SJSA1 (cell line): ENCODE measurements at regions not wholly inside any gene's neighbourhood (a gene's known extent, or its start where the extent isn't known, plus 50 kb on each side); places are given as distances from the start of the nearest gene placed in this dataset.

Experiments
- DNase-seq, 2 experiments: peaks; one replicate each; pipeline ENCODE4 v3.0.0-alpha.2; 2015 to 2020; ENCODE audit warnings: low spot score in 2 of 2, low read depth in 1 of 2
- H3K27ac ChIP-seq: fragments of 250-450 bp; sonication (Bioruptor Pico); 2 replicates; pipeline ENCODE4 v1.5.1; 2020; ENCODE audit warnings: mild to moderate bottlenecking, moderate library complexity
- H3K27me3 ChIP-seq: fragments of 250-450 bp; sonication (Bioruptor Pico); replicated peaks from 2 replicates; pipeline ENCODE4 v1.5.1; 2020; ENCODE audit warnings: mild to moderate bottlenecking, moderate library complexity
- H3K36me3 ChIP-seq: fragments of 250-450 bp; sonication (Bioruptor Pico); 2 replicates; pipeline ENCODE4 v1.5.1; 2020; ENCODE audit warnings: mild to moderate bottlenecking
- H3K4me1 ChIP-seq: fragments of 250-450 bp; sonication (Bioruptor Pico); replicated peaks from 2 replicates; pipeline ENCODE4 v1.6.1; 2021; ENCODE audit warnings: mild to moderate bottlenecking
- H3K4me3 ChIP-seq: fragments of 250-450 bp; sonication (Bioruptor Pico); 2 replicates; pipeline ENCODE4 v1.5.1; 2020; ENCODE audit warnings: mild to moderate bottlenecking
- H3K9me3 ChIP-seq: fragments of 250-450 bp; sonication (Bioruptor Pico); replicated peaks from 2 replicates; pipeline ENCODE4 v1.5.1; 2020; ENCODE audit warnings: mild to moderate bottlenecking

DNA sequence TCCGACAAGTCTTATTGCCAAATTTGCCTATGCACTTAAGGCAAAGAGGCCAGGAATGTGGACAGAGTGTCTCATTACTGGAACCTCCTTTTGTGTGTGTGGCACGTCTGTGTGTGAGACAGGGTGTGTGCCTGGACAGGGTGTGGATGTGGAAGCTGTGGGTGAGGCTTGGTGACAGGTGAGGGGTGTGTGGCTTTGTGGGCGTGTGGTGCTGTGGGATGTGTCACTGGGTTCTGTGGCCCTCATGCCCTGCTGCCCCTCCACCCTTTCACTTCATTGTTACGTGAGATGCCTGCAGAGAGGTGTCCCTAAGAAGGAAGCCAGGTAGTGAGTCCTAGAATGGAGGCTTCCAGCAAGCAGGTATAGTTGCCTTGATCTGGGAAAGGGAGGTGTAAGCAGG, 244.0 kb upstream of the CHRNA7 start:
- no peak for DNase-seq
- Histone ChIP-seq H3K4me3 (no peak overlapping the region), H3K36me3 (no peaks in the 10 kb centered on the region), H3K4me1 (no peaks in the 10 kb centered on the region), H3K27ac (no peak overlapping the region), H3K9me3 (no peaks in the 10 kb centered on the region), H3K27me3 (peaks cover 4% of the 10 kb centered on the region; the same call in 1 of the 2 replicates)

DNA sequence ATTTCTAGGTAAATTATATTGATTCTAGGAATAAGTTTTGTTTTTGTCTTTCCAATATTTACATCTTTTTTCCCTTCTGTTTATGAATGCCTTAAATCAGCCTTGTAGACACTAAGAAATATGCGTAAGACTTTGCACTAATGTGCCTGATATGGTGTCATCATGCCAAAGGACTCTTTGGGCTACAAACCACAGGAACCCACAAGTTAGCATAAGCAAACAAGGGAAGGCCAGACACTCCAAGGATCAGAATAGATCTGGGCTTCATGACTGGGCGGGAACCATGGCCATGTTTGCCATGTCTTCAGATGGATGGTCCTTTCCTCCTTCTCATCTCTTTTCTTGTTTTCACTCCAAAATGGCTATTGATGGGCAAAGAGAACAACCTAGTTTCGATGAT, 242.2 kb upstream of the CHRNA7 start:
- no peak overlapping the region for H3K4me3 ChIP-seq
- H3K27ac ChIP-seq, result no peak overlapping the region
- H3K36me3 ChIP-seq, result no peaks in the 10 kb centered on the region
- no peaks in the 10 kb centered on the region for H3K9me3 ChIP-seq
- peaks cover 4% of the 10 kb centered on the region; the same call in 1 of the 2 replicates for H3K27me3 ChIP-seq
- DNase-seq, result no peak
- no peaks in the 10 kb centered on the region for H3K4me1 ChIP-seq

DNA sequence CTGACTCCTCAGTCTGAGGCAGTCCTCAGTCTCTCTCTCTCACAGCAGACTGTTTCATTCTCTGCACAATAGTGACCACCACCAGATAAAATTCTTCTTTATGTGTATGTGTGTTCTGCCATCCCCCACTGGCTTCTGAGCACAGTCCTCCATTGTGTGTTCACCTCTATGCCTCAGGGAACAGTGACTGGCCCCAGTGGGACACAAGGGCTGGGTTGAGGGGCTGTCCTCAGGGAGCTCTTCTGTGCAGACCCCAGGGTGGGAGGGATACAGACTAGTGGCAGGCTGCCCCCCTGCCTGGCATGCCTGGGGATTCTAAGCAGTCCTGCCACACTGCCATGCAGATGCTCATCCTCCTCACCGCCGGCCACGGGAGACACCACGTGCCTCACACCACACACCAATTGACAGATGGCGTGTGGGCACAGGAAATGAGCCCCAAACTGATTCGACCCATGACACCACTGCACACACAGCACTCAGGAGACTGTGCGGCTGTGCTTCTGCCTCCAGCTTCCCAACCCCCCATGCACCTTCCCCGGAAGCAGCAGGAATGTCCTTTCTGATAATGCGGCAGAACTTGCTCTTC, 237.6 kb upstream of the CHRNA7 start:
- H3K27me3 ChIP-seq, result 0 out of 2 replicates have a peak, but pooled peaks cover 2% of the 10 kb centered on the region
- DNase-seq, result no peak
- no peak overlapping the region for H3K4me3 ChIP-seq
- H3K4me1 ChIP-seq, result no peaks in the 10 kb centered on the region
- no peaks in the 10 kb centered on the region for H3K9me3 ChIP-seq
- no peaks in the 10 kb centered on the region for H3K36me3 ChIP-seq
- H3K27ac ChIP-seq, result no peak overlapping the region

DNA sequence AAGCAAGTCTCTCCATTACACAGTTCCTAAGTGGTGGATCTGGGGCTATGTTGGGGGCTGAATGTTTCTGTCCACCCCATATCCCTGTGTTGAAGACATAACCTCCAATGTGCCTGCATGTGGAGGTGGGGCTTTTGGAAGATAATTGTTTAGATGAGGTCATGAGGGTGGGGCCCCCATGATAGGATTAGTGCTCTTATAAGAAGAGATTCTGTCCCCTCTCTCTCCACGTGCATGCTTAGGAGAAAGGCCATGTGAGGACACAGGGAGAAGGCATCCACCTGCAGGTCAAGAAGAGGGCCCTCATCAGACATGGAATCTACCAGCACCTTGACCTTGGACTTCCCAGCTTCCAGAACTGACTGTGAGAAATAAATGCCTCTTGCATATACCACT, 231.0 kb upstream of the CHRNA7 start:
- no peak for DNase-seq
- Histone ChIP-seq H3K9me3 (no peaks in the 10 kb centered on the region), H3K27ac (no peak overlapping the region), H3K36me3 (no peaks in the 10 kb centered on the region), H3K4me3 (no peak overlapping the region), H3K4me1 (no peaks in the 10 kb centered on the region), H3K27me3 (no peaks in the 10 kb centered on the region)

DNA sequence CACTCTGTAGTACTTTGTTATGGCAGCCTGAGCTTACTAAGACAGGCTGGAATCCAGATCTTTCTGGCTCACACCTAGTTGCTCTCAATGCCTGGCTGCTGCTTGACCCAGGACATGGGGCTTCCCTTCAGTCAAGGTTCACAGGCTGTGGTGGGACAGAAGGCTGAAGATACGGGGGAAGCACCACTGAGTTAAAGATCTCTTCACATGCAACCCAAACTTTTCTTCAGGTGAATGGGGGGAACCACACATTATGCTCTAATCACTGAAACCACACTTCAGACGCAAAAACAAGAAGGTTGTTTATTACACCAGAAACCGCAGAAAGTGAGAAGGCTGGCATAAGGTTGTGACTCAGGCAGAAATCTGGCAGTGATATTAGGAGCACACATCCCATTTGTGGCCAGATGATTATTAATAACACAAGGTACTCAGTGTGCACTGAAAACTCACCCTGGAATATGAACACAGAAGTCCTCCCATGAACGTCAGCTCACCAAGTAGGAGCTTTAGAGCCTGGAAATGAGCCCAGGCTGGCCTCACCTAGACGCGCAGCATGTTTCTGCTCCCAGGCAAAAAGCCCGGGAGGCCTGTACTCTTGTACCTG, 230.5 kb upstream of the CHRNA7 start:
- H3K4me3 ChIP-seq, result no peak overlapping the region
- H3K27ac ChIP-seq, result no peak overlapping the region
- no peaks in the 10 kb centered on the region for H3K9me3 ChIP-seq
- H3K36me3 ChIP-seq, result no peaks in the 10 kb centered on the region
- DNase-seq, result no peak
- no peaks in the 10 kb centered on the region for H3K4me1 ChIP-seq
- H3K27me3 ChIP-seq, result no peaks in the 10 kb centered on the region

DNA sequence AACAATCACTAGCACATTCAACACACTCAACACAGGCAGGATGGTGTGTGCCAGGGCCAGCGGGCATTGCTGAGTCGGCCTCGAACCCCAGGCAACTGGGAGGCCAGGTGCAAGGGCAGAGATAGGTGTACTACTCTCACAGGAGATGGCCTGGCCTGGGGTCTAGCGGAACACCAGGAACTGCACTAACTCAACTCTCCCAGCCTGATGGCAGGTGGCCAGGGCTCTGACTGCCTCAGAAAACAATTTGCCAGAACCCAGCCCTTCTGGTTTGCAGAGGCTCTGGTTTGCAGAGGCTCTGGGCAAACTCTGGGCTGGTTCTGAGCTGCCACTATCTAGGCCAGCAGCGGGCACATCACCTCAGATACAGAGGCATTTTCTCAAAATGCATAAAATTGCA, 229.2 kb upstream of the CHRNA7 start:
- no peak overlapping the region for H3K27ac ChIP-seq
- no peaks in the 10 kb centered on the region for H3K36me3 ChIP-seq
- peak in 1 of 2 experiments; percentile 32 for DNase-seq
- H3K4me3 ChIP-seq, result no peak overlapping the region
- H3K27me3 ChIP-seq, result no peaks in the 10 kb centered on the region
- H3K9me3 ChIP-seq, result no peaks in the 10 kb centered on the region
- H3K4me1 ChIP-seq, result no peaks in the 10 kb centered on the region

DNA sequence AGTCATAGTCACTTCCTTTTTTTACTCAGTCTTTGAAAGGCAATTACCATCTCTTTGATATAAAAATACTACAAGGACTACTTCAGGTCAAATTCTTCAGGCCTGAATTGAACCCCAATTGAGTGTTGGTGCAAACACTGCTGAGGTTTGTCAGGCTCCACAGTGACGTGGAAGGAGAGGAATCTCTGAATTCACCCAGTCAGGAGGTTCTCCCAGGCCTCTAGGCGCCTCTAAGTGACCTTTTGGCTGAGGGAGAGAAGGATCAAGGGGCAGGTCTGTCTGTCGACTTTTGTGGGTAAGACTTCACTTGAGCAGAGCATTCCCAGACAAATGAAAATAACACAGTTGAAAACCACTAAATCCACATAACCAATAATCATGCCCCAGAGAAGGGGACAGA, 227.6 kb upstream of the CHRNA7 start:
- Histone ChIP-seq H3K4me1 (no peaks in the 10 kb centered on the region), H3K27ac (no peak overlapping the region), H3K27me3 (no peaks in the 10 kb centered on the region), H3K4me3 (no peak overlapping the region), H3K36me3 (no peaks in the 10 kb centered on the region), H3K9me3 (no peaks in the 10 kb centered on the region)
- DNase-seq, result no peak

DNA sequence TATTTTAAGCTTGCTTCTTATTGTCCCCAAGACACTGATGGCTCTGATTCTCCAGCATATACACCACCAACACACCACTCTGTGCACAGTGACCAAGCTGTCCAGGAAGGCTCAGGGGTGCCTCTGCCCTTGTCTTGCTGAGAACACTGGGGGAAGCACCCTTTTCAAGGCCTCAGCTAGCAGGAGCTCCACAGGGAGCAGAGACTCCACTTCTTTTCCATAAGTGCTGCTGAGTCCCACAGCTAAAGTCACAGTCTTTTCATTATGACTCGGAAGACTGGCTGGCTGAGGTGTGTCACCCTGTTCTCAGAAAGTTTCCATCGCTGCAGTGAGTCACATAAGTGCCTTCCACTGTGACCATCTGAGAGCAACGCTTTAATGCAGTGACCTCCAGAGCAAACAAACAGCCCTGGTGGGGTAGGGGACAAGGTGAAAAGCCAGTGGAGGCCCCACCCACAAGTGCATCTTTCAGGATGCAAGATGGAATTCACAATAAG, 226.9 kb upstream of the CHRNA7 start:
- DNase-seq, result no peak
- H3K4me3 ChIP-seq, result no peak overlapping the region
- H3K27ac ChIP-seq, result no peak overlapping the region
- H3K9me3 ChIP-seq, result no peaks in the 10 kb centered on the region
- H3K4me1 ChIP-seq, result no peaks in the 10 kb centered on the region
- no peaks in the 10 kb centered on the region for H3K27me3 ChIP-seq
- no peaks in the 10 kb centered on the region for H3K36me3 ChIP-seq

DNA sequence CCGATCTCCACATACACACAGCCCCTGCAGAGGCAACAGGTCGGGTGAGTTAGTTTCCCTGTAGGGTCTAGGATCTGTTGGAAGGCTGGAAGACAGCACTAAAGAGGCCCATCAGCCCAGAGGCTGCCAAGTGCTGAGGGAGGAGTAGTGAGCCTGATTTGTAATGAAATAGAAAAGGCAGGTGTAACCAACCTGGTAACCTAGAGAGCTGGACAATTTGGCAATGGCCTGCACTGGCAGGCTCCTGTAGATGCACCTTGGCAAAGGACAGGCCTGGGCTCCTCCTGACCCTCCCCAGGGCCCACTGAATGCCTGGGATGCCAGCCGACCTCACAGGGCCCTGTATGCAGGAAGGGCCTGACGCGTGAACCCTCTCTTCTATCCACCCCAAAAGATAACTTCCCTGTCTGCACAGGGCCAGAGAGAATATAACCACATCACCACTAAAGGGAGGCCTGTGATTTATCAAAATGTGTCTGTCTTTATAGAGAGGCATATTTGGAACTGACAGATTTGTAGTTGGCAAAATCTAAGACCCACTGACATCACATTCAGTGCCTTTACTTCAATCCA, 225.1 kb upstream of the CHRNA7 start:
- Histone ChIP-seq H3K27ac (no peak overlapping the region), H3K4me1 (no peaks in the 10 kb centered on the region), H3K9me3 (no peaks in the 10 kb centered on the region), H3K4me3 (no peak overlapping the region), H3K36me3 (no peaks in the 10 kb centered on the region), H3K27me3 (no peaks in the 10 kb centered on the region)
- no peak for DNase-seq

DNA sequence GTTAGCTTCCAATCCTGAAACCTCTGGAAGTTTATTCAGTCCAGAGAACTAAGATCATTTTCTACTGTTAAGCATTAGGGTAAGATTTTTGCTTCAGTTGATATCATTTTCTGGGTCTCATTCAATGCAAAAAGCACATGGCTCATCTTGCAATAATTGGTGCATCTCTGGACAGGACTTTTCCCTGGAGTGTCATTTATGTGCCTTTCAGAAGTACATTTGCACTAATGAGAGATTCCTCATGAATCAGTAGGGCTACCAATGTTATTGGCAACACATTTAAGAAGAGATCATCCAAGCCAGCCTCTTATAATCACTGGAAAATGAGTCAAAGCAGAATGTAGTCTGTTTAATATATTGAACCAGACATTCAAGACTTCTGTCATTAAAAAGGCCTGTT, 224.2 kb upstream of the CHRNA7 start:
- Histone ChIP-seq H3K4me3 (no peak overlapping the region), H3K9me3 (no peaks in the 10 kb centered on the region), H3K36me3 (no peaks in the 10 kb centered on the region), H3K4me1 (no peaks in the 10 kb centered on the region), H3K27ac (no peak overlapping the region), H3K27me3 (no peaks in the 10 kb centered on the region)
- DNase-seq, result no peak

DNA sequence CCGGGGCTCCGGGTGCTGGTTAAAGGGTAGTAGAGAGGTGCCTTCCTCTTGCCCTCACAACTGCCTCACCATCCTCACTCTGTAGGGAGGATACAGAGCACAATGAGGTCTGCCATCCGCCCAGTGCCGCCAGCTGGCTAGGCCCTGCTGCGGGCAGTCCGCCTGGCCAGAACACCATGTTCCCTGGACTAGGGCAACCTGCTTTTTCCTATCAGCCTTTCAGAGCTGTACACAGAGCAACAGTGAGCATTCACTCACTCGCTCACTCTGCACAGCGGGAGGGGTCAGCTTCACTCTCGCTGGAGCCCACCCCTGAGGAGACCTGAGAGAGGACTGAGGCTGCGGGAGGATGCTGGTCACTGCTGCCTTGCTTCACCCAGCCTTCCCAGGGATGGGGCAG, 218.7 kb upstream of the CHRNA7 start:
- no peaks in the 10 kb centered on the region for H3K36me3 ChIP-seq
- DNase-seq, result no peak
- H3K4me1 ChIP-seq, result no peaks in the 10 kb centered on the region
- H3K27me3 ChIP-seq, result no peaks in the 10 kb centered on the region
- no peak overlapping the region for H3K4me3 ChIP-seq
- no peak overlapping the region for H3K27ac ChIP-seq
- no peaks in the 10 kb centered on the region for H3K9me3 ChIP-seq

DNA sequence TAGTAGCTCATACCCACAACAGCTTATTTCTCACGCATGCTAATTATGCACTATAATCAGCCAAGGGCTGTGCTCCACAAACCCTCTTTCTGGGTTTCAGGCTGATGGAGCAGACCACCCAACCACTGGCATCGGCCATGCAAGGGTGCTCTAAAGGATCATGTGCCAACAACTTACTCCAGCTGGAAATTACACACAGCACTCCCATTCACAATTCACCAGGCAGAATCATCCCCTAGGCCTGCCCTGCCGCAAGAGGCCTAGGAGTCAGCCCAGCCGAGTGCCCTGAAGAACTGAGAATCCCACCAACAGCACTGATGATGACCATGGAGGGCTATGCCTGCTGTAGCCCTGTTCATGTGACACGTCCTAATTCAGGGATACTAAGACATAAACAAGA, 216.2 kb upstream of the CHRNA7 start:
- DNase-seq, result no peak

DNA sequence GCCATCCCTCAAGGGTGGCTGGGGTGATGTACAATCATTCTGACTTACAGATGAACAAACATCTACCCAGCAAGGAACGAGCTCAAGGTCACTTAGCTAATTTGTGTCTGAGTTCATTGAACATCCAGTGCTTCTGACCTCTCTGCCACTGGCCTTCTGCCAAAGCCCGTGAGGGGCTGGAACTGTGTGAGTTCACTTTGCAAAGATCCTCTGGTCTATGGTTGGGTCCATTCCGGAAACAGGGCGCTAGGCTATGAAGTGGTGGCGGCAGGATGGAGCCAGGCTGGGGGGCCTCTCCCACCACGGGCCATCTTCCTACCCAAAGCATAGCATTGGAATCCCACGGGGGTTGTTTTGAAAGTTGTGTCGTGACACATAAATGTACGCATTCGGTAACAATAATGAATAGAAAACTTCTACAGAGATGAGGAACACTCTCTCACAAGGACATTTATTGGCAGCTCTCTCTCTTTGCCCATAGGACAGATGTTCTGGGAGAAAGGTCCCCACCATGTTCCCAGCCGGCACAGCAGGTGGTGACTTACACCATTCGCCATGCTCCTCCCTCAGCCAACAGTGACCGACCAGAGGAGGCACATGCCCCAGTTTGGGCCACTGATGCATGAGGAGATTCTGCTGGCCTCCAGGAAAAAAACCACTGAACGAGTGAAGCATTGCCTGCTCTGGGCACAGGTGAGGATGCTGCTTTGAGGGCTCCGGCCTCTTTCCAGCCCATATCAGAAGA, 214.7 kb upstream of the CHRNA7 start:
- no peaks in the 10 kb centered on the region; the same call in 1 of the 2 replicates for H3K27me3 ChIP-seq
- H3K36me3 ChIP-seq, result no peaks in the 10 kb centered on the region
- H3K4me1 ChIP-seq, result no peaks in the 10 kb centered on the region
- no peaks in the 10 kb centered on the region for H3K9me3 ChIP-seq
- H3K27ac ChIP-seq, result no peak overlapping the region
- DNase-seq, result no peak
- no peak overlapping the region for H3K4me3 ChIP-seq

More for the DNA sequence above, 216.2 kb upstream of the CHRNA7 start:
- Histone ChIP-seq H3K9me3 (no peaks in the 10 kb centered on the region), H3K27ac (no peak overlapping the region), H3K4me1 (no peaks in the 10 kb centered on the region), H3K27me3 (no peaks in the 10 kb centered on the region; the same call in 1 of the 2 replicates), H3K36me3 (no peaks in the 10 kb centered on the region), H3K4me3 (no peak overlapping the region)

DNA sequence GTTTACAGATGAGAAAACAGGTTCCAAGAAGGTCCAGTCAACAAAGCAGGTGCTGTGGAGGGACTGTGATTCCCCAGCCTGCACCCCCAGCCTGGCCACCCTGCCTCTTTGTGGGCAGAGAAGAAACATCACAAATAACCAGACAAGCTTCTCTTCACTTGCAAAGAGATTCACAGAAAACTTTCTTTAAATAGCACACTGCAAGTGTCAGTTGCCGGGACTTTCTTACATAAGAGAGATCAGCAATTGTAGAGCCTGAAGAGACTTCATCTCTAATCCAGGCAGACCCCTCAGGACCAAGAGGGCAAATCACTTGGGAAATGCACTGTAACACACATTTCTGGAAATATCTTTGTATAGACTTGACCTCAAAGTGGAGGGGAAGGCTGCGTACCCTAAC, 207.9 kb upstream of the CHRNA7 start:
- peaks cover 11% of the 10 kb centered on the region for H3K27me3 ChIP-seq
- no peaks in the 10 kb centered on the region for H3K4me1 ChIP-seq
- no peak for DNase-seq
- H3K36me3 ChIP-seq, result no peaks in the 10 kb centered on the region
- H3K27ac ChIP-seq, result no peak overlapping the region
- H3K9me3 ChIP-seq, result no peaks in the 10 kb centered on the region
- H3K4me3 ChIP-seq, result no peak overlapping the region
